ENCODE measurements at regions not wholly inside any gene's neighbourhood (a gene's known extent, or its start where the extent isn't known, plus 50 kb on each side); places are given as distances from the start of the nearest gene placed in this dataset.

DNA sequence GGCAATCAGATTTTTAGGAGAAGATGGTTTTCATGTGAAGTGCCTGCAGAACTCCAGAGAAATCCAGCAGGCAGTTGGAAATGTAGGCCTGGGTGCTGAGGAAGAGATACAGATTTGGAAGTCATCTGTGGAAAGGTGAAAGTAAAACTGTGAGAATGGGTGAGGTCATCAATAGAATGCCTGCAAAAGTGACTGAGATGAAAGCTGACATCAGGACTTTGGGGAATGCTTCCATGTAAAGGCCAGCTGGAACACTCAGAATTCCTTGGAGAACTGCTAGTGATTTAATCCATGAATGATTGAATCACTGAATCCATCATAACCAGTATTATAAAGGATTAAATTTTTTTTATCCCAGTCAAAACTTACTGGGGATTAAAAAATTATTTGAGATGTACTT lies 124.5 kb upstream of the GIMD1 start:
- DNase-seq = no peak
- intact Hi-C loops (cut with DNase I) = no loop called here

GRCh38 chr4:106486533-106486932 lies 118.0 kb upstream of the GIMD1 start:
- no peak for DNase-seq
- intact Hi-C loops (cut with DNase I) = no loop called here

- intact Hi-C loops (cut with DNase I) = no loop called here
- no peak for DNase-seq
Observed at GRCh38 chr4:106481801-106482200, 113.2 kb upstream of the GIMD1 start.

DNA sequence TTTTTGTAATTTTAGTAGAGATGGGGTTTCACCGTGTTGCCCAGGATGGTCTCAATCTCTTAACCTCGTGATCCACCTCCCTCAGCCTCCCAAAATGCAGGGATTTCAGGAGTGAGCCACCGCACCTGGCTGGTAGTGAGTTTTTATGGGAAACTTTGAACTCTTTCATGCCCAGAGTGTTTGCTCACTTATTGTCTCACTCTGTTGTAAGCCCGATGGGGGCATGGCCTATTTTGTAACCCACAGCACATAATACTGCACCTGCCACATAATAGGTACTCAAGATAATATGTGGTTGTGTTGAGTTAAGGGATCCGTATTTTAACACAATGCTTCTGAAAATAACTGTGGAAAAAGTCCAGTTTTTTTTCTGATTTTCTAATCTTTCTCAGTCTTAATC lies 109.6 kb upstream of the GIMD1 start:
- intact Hi-C loops (cut with DNase I) = no loop called here
- no peak for DNase-seq

DNA sequence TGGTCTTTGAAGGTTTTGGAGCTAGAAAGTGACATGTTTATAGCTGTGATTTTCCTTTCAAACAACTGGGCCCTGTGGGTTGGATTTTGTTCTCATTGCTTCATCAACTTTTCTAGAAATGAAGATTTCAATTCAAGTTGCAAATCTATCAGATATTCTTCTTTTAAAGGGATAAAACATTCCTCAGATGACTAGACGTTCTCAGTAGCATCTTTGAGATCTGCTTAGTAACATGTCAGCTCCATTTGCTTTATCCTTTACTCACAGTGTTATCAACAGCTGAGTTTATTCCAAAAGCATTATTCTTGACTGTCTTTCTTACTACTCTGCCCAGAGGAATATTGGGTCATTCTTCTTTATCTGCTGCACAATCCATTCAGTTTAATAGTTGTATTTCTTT lies 108.2 kb upstream of the GIMD1 start:
- intact Hi-C loops (cut with DNase I) = no loop called here
- DNase-seq = no peak

GRCh38 chr4:106473515-106473914 lies 104.9 kb upstream of the GIMD1 start:
- intact Hi-C loops (cut with DNase I) = no loop called here

DNA sequence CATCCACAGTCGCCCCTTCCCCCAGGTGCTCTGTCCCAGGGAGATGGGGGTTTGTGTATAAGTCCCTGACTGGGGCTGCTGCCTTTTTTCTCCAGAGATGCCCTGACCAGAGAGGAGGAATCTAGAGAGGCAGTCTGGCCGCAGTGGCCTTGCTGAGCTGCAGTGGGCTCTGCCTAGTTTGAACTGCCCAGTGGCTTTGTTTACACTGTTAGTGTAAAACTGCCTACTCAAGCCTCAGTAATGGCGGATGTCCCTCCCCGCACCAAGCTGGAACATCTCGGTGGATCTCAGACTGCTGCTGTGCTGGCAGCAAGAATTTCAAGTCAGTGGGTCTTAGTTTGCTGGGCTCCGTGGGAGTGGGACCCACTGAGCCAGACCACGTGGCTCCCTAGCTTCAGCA lies 102.6 kb upstream of the GIMD1 start:
- intact Hi-C loops (cut with DNase I) = no loop called here

More at GRCh38 chr4:106473515-106473914, 104.9 kb upstream of the GIMD1 start:
- DNase-seq = no peak

DNA sequence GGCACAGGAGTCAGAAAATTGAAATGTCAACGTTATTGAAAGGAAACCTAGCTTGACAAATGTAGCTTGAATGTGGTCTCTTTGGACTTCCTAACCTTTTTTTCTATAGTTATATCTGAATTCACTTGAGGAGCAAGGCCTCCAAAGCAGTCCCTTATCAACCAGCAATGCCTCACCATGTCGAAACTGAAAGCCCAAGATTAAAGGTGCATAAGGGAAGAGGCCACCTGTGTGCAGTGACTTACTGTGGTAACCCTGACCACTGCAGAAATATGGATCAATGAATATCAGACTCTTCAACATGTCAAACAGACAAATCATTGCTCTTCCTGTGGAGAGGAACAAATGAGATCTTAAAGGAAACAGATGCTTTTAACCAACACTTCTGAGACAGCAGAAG lies 95.0 kb upstream of the GIMD1 start:
- intact Hi-C loops (cut with DNase I) = no loop called here
- no peak for DNase-seq

More for the DNA sequence above, 102.6 kb upstream of the GIMD1 start:
- DNase-seq = no peak

DNA sequence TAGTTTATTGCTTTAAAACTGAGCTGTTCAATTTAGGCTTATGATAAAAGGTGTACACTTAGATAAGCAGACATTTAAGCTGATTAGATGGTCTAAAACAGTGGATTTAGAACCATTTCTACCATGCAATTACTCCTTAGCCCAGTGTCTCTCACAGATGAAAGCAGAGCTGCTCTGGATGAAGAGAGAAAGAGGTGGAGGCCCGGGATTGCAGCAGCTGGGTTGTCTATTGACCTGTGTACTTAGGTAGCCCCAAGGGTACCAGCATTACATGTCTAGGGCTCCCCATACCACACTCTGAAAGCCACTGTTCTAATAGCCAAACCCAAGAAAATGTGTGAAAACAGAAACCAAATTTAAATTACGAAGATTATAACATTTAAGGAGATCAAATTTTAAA lies 86.0 kb upstream of the GIMD1 start:
- intact Hi-C loops (cut with DNase I) = no loop called here

DNA sequence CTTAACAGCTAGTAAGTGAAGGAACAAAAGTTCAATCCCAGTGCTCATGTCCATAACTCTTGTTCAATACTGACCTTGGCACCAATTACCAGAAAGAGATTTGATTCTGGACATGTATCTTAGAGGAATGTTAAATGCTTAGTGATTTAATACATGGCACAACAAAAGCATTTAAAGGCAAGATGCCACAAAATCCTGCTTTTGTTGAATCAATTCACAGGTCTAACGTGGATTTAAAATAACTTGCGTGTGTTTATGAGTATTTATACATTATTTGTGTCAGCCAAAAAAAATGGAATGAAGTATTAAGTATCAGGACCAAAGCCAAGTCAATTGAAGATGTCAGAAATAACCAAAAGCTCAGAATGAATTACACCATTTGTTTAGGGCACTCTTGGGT lies 85.4 kb upstream of the GIMD1 start:
- no peak for DNase-seq
- intact Hi-C loops (cut with DNase I) = no loop called here

More for the DNA sequence above, 86.0 kb upstream of the GIMD1 start:
- no peak for DNase-seq

DNA sequence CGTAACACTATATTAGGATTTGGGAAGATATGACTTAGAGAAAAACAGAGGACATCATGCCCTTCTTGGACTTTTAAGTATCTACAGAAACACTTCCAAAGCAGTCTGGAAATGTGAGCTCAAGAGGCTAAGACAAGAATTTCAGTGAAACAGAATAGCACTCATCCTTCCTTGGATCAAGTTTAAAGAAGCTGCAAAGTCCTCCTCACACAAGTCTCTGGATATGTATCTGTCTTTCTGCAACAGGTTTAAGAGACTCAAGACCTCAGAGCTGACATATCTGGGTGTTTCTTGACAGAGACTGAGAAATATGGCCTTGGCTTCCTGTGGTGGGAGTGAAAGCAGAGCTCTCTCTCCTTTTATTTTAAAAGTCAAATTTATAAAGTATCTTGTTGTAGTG lies 82.5 kb upstream of the GIMD1 start:
- intact Hi-C loops (cut with DNase I) = no loop called here
- no peak for DNase-seq

DNA sequence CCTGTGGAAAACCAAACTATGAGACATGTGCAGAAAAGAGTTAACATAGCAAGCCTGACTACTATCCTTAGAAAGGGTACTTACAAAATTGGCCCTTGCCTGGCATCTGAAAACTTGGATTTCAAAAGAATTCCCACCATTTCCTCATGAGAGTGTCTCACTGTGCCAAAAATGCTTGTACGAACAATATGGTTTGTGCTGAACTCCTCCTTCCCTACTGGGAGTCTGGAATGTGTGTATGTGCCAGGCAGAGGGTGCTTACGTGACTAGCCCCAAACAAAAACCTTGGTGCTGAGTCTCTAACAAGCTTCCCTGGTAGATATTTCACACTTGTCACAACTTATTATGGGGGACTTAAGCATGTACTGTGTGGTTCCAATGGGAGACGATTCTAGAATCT lies 81.7 kb upstream of the GIMD1 start:
- intact Hi-C loops (cut with DNase I) = no loop called here

DNA sequence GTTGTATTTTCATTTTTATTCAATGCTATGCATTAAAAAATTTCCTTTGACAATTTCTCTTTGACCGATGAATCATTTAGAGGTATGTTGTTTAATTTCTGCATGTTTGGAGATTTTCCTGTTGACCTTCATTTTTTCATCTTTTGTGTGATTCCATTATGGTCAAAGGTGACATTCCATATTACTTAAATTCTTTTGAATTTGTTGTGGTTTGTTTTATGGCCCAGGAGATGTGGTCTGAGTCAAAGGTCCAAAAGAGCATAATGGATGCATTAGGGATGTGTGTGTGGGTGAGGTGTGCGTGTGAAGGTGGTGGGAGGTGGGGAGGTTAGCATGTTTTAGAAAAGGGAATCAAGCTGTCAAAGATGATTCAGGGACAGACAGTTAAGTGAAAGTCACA lies 76.0 kb upstream of the GIMD1 start:
- intact Hi-C loops (cut with DNase I) = no loop called here
- DNase-seq = no peak

More for the DNA sequence above, 81.7 kb upstream of the GIMD1 start:
- DNase-seq = no peak

DNA sequence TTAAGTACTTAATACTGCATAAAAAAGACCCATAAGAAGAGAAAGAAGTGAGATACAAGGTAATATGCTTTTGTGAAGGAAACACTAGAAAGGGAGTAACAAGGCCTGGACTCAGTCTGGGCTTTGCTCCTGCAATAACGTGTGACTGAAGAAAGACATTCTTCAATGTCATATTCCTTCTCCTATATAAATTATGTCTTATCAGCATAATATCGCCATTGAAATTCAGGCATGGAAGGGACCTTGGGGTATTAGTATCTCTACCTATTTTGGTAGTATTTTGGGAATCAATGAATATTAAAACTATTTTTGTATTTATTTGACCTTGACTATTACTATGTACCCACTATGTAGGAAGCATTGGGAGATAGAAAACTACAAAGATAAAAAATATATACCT lies 62.2 kb upstream of the GIMD1 start:
- intact Hi-C loops (cut with DNase I) = no loop called here
- DNase-seq = no peak

DNA sequence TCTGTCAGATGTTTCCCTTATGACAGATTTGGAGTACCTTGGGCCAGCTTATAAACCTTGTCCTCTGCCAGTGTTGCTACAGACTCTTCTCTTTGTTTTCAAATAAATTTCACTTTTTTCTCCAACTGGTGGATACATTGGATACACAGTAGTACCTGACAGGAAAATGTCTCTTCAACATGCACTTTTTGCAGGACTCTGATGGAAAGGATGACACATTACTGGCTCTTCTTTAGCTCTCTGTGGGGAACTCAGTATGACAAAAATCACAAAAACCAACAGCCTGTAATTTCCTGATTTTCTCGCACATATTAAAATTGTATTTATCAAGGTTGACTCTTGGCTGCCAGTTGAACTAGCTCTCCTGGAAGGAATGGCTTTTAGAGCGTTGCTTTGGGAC lies 61.3 kb upstream of the GIMD1 start:
- DNase-seq = no peak
- intact Hi-C loops (cut with DNase I) = no loop called here

DNA sequence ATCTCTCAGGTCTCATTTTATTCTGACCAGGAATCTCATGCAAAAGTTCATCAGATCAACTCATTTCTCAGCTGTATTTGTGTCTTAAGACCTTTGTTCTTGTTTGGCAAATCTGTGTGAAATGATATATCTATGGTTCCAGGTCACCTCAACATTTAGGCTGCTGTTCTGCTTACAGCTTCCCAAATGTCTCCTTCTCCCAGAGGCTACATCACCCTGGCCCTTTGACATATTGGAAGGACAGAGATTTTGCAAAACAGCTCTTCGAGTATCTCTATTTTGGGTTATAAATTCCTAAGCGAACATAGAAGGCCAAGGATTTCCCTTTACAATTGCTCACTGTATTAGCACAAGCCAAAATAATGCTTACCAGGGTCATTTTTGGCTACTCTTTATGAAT lies 57.5 kb upstream of the GIMD1 start:
- intact Hi-C loops (cut with DNase I) = no loop called here
- no peak for DNase-seq

DNA sequence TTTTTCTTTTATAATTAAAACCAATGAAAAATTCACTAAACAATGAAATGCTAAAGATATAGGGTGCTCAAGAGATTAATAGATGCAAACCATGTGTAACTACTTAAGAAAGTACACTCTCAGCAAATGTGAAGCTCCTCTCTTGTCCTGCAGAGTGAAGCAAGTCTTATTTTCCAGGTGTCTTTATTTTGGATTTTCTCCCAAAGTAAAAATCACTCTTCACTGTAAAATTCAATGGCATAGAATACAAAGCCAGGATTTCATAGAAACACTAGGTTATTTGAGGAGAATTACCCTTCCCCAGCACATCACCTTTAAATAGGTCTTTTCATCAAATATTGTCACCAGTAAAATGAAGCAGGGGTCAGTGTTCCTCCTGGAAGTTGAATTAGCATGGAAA lies 57.0 kb upstream of the GIMD1 start:
- intact Hi-C loops (cut with DNase I) = no loop called here
- DNase-seq = no peak

DNA sequence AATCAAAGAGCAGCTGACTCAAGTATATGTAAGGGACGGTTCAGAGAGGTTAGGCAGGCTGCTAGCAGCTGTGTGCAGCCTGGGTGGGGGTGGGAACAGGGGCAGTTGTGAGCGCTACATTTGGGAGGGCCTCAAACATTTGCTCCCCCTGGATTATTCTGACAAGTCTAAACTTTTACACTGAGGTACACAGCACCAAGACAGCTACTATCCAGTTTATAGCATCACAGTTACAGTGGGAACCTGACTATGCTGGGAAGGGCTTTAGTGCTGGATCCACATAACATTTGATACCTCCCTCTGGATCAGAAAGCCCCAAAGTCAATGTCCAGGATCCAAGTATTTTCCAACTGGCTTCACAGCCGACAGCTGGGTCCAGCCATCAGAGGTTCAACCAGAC lies 55.8 kb upstream of the GIMD1 start:
- DNase-seq = no peak
- intact Hi-C loops (cut with DNase I) = no loop called here

DNA sequence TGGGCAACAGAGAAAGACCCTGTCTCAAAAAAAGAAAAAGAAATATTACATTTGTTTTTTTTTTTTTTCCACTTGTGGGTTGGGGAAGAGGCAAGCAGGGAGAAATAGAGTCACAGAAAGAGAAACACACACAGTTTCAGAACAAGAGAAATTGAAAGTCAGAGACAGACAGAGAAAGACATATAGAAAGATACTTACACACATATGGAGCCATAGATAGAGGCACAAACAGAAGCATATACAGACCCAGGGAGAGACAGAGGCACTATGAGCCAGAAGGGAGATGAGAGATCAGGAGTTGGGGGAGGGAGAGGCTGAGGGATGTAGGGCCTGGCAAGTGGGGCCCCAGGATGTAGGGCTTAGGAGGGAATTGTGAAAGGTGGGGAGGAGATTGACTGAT lies 55.2 kb upstream of the GIMD1 start:
- intact Hi-C loops (cut with DNase I) = no loop called here

GRCh38 chr4:106422766-106423165 lies 54.2 kb upstream of the GIMD1 start:
- intact Hi-C loops (cut with DNase I) = no loop called here
- no peak for DNase-seq

More for the DNA sequence above, 55.2 kb upstream of the GIMD1 start:
- no peak for DNase-seq

DNA sequence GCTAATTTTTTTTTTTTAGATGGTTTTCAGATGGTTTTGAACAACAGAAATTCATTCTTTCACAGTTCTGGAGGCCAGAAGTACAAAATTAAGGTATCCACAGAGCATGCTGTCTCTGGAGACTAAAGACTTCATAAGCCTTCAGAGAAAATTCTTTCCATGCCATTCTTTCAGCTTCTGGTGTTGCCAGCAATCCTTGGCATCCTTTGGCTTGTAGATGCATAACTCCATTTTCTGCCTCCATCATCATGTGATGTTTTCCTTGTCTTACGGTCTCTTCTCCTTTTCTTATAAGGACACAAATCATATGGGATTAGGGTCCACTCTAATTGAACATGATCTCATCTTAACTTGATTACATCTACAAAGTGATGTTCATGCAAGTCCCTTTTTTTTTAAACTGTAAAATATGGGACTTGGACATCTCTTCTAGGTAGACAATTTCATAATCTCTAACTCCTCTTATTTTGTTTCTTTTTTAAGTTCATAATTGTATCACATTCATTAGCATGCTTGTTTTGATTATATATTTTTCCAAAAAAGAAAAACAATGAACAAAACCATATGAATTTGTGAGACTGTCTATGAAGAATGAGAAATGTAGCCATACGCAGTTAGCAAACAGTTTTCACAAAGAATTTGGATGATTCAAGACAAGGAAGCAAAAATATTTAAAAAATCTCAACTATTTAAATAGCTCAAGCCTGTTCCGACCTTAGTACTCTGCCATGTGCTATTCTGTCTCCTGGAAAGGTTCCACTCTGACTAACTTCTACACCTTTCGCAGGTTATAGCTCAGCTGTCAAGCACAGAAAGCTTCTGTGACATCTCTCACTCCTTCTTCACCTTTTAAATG lies 53.1 kb upstream of the GIMD1 start:
- no peak for DNase-seq
- intact Hi-C loops (cut with DNase I) = no loop called here
